ENCODE measurements at regions not wholly inside any gene's neighbourhood (a gene's known extent, or its start where the extent isn't known, plus 50 kb on each side); places are given as distances from the start of the nearest gene placed in this dataset.

DNA sequence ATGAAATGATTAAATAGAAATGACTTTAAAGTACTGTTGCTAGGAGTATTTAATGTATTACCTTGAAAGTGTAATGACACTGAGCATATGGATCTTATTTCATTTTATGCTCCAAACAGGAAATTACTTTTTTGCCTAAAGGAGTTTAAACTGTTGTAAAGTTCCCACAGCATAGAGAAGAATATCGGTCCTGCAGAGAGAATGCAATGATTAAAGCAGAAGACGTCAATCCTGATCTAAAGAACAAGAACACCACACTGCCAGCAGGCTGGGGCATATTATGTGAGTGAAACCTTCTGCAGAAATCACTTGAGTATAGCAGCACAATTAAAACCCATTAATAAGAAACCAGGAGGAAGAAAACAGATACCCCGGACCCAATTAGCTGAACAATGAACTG is 72.8 kb upstream of the CAMK2D start:
- H3K9ac ChIP-seq, result no peak overlapping the region
- no peaks in the 10 kb centered on the region for H3K36me3 ChIP-seq
- H3K4me2 ChIP-seq, result peak overlapping the region in 2 of 11 experiments; percentile 8 to 30; a peak in 2 of 22 replicates
- TF ChIP-seq Cebpa-rat (IDR thresholded peaks at IDR 0.05), result no peak
- peak overlapping the region in 1 of 11 experiments; percentile 37; a peak in 1 of 22 replicates for H3K27ac ChIP-seq
- H3K4me1 ChIP-seq, result peaks cover 38 to 73% (median 49%) of the 10 kb centered on the region in 10 experiments
- H4K20me1 ChIP-seq, result no peaks in the 10 kb centered on the region
- no peaks in the 10 kb centered on the region for H3K9me3 ChIP-seq (replicated peaks in 1 of 11)
- H3K4me3 ChIP-seq, result no peak overlapping the region
- H3K27me3 ChIP-seq, result no peaks in the 10 kb centered on the region

DNA sequence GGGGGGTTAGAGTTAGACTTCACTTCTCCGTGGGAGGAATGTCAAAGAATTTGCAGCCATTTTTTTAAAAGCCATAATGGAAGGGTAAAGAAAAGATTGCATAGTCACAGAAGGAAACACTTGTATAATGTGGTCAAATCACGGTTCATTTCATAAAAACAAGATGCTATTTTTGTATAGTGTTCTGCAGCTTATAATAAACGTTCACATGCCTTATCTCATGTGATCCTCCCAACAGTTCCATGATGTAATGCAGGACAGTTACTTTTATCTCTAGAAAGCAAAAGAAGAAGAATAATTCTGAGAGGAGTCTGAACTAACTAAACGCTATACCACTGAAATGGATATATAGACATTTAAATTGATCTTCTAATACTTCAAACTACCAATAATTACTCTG is 71.3 kb upstream of the CAMK2D start:
- H3K27me3 ChIP-seq, result no peaks in the 10 kb centered on the region
- H3K4me1 ChIP-seq, result peaks cover 32 to 58% (median 40%) of the 10 kb centered on the region in 10 experiments
- H3K27ac ChIP-seq, result peak overlapping the region; percentile 27 to 77 (median 54); a peak in 19 of 22 replicates
- TF ChIP-seq Cebpa-rat (IDR thresholded peaks at IDR 0.05), result no peak
- H3K36me3 ChIP-seq, result no peaks in the 10 kb centered on the region
- peak overlapping the region; percentile 33 to 70 (median 56); a peak in 21 of 22 replicates for H3K4me2 ChIP-seq
- H3K4me3 ChIP-seq, result no peak overlapping the region
- H3K9ac ChIP-seq, result peak overlapping the region in 1 of 11 experiments; percentile 18; a peak in 1 of 22 replicates
- H3K9me3 ChIP-seq (replicated peaks in 1 of 11), result no peaks in the 10 kb centered on the region
- H4K20me1 ChIP-seq, result no peaks in the 10 kb centered on the region

GRCh38 chr4:113831457-113831856 is 69.9 kb upstream of the CAMK2D start:
- Histone ChIP-seq H3K9ac (no peak overlapping the region), H3K27ac (peak overlapping the region in 2 of 11 experiments; percentile 68 to 77; a peak in 3 of 22 replicates), H3K4me1 (peaks cover 22 to 54% (median 30%) of the 10 kb centered on the region in 10 experiments), H3K9me3 (replicated peaks in 1 of 11) (no peaks in the 10 kb centered on the region), H3K4me3 (no peak overlapping the region), H4K20me1 (no peaks in the 10 kb centered on the region), H3K27me3 (no peaks in the 10 kb centered on the region), H3K36me3 (no peaks in the 10 kb centered on the region), H3K4me2 (peak overlapping the region in 9 of 11 experiments; percentile 20 to 70 (median 42); a peak in 9 of 22 replicates)
- TF ChIP-seq Cebpa-rat (IDR thresholded peaks at IDR 0.05), result no peak

DNA sequence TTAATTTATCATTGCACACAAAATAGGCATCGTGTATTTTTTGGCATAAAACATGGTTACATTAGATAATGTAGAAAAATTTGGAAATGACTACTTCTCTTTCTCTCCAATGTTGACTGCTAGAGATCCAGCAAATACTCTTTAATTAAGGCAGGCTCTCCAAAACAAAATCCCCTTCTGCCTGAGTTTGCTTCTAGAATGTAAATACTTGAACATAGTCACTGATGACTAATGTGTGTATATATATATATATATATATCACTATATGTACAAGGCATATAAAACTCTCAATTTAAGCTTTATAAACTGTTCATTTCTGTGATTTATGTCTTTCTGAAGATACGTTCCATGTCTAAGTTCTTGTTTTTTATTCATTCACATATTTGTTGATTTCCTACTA is 67.2 kb upstream of the CAMK2D start:
- peaks cover 40 to 60% (median 45%) of the 10 kb centered on the region in 10 experiments for H3K4me1 ChIP-seq
- no peak overlapping the region for H3K4me2 ChIP-seq
- H3K9me3 ChIP-seq (replicated peaks in 1 of 11), result no peaks in the 10 kb centered on the region
- H3K9ac ChIP-seq, result no peak overlapping the region
- no peaks in the 10 kb centered on the region for H3K36me3 ChIP-seq
- TF ChIP-seq Cebpa-rat (IDR thresholded peaks at IDR 0.05), result no peak
- no peak overlapping the region for H3K27ac ChIP-seq
- H3K27me3 ChIP-seq, result no peaks in the 10 kb centered on the region
- no peaks in the 10 kb centered on the region for H4K20me1 ChIP-seq
- no peak overlapping the region for H3K4me3 ChIP-seq

GRCh38 chr4:113827285-113827684 is 65.7 kb upstream of the CAMK2D start:
- H3K27me3 ChIP-seq, result no peaks in the 10 kb centered on the region
- no peaks in the 10 kb centered on the region for H3K9me3 ChIP-seq (replicated peaks in 1 of 11)
- no peaks in the 10 kb centered on the region for H4K20me1 ChIP-seq
- no peak for TF ChIP-seq Cebpa-rat (IDR thresholded peaks at IDR 0.05)
- no peak overlapping the region for H3K4me3 ChIP-seq
- peak overlapping the region in 1 of 11 experiments; percentile 89; a peak in 3 of 22 replicates for H3K4me2 ChIP-seq
- peaks cover 26 to 60% (median 32%) of the 10 kb centered on the region in 10 experiments for H3K4me1 ChIP-seq
- no peak overlapping the region for H3K27ac ChIP-seq
- no peaks in the 10 kb centered on the region for H3K36me3 ChIP-seq
- H3K9ac ChIP-seq, result no peak overlapping the region

DNA sequence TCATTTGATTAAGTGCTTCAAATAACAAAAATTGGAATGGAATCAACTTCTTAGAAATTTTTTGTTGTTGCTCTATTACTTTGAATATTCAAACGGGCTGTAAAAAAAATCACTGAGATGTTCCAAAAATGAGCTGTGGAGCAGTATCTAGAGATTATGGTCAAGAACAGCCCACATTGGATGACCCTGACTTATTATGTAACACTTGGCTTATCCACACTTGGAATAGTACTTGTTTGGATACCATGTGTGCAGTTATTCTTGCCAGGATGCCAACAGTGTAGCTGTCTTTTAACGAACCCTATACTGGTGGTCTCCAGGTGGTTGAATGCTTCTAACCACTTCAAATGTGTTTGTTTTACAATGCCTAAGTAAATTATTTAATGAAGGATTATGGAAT is 64.9 kb upstream of the CAMK2D start:
- no peaks in the 10 kb centered on the region for H4K20me1 ChIP-seq
- H3K27me3 ChIP-seq, result no peaks in the 10 kb centered on the region

GRCh38 chr4:113825272-113825671 is 63.7 kb upstream of the CAMK2D start:
- Histone ChIP-seq H3K9me3 (replicated peaks in 1 of 11) (no peaks in the 10 kb centered on the region), H3K4me3 (no peak overlapping the region), H3K27me3 (no peaks in the 10 kb centered on the region), H3K9ac (peak overlapping the region in 5 of 11 experiments; percentile 3 to 31 (median 22); a peak in 4 of 22 replicates), H3K27ac (peak overlapping the region in 10 of 11 experiments; percentile 30 to 72 (median 48); a peak in 16 of 22 replicates), H3K4me2 (peak overlapping the region; percentile 48 to 89 (median 75); a peak in 21 of 22 replicates), H4K20me1 (no peaks in the 10 kb centered on the region), H3K36me3 (no peaks in the 10 kb centered on the region), H3K4me1 (peaks cover 20 to 58% (median 24%) of the 10 kb centered on the region in 10 experiments)
- TF ChIP-seq Cebpa-rat (IDR thresholded peaks at IDR 0.05), result no peak

More for the DNA sequence above, 64.9 kb upstream of the CAMK2D start:
- TF ChIP-seq Cebpa-rat (IDR thresholded peaks at IDR 0.05), result no peak
- H3K4me3 ChIP-seq, result no peak overlapping the region
- peaks cover 21 to 55% (median 24%) of the 10 kb centered on the region in 10 experiments for H3K4me1 ChIP-seq
- H3K27ac ChIP-seq, result peak overlapping the region in 2 of 11 experiments; percentile 65 to 72; a peak in 4 of 22 replicates
- no peaks in the 10 kb centered on the region for H3K36me3 ChIP-seq
- H3K9ac ChIP-seq, result no peak overlapping the region
- H3K9me3 ChIP-seq (replicated peaks in 1 of 11), result no peaks in the 10 kb centered on the region
- H3K4me2 ChIP-seq, result peak overlapping the region in 8 of 11 experiments; percentile 48 to 89 (median 62); a peak in 13 of 22 replicates

DNA sequence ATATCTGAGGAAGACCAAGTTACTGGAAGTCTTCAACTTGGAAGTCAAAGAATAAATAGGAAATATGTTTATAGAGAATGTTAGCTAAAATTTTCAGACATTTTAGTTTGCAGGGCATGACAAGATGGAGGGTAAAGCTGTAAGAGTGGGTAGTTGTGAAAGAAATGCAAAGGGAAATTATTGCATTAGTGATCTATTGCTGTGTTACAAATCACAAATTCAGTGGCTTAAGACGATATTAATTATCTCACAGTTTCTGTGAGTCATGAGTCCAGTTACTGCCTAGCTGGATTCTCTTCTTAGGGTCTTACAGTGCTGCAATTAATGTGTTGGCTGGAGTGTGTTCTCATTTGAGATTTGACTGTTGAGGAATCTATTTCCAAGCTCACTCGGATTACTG is 62.9 kb upstream of the CAMK2D start:
- Histone ChIP-seq H3K27me3 (no peaks in the 10 kb centered on the region), H3K27ac (peak overlapping the region in 9 of 11 experiments; percentile 18 to 72 (median 50); a peak in 14 of 22 replicates), H3K4me1 (peaks cover 20 to 63% (median 24%) of the 10 kb centered on the region in 10 experiments), H3K4me2 (peak overlapping the region; percentile 48 to 89 (median 75); a peak in 20 of 22 replicates), H3K9ac (peak overlapping the region in 2 of 11 experiments; percentile 15 to 31; a peak in 2 of 22 replicates), H4K20me1 (no peaks in the 10 kb centered on the region), H3K36me3 (no peaks in the 10 kb centered on the region), H3K4me3 (no peak overlapping the region), H3K9me3 (replicated peaks in 1 of 11) (no peaks in the 10 kb centered on the region)
- no peak for TF ChIP-seq Cebpa-rat (IDR thresholded peaks at IDR 0.05)

GRCh38 chr4:113823291-113823659 is 61.7 kb upstream of the CAMK2D start:
- TF ChIP-seq Cebpa-rat (IDR thresholded peaks at IDR 0.05), result no peak
- Histone ChIP-seq H3K9ac (no peak overlapping the region), H3K27me3 (no peaks in the 10 kb centered on the region), H3K9me3 (replicated peaks in 1 of 11) (no peaks in the 10 kb centered on the region), H3K36me3 (no peaks in the 10 kb centered on the region), H4K20me1 (no peaks in the 10 kb centered on the region), H3K4me1 (peaks cover 20 to 63% (median 24%) of the 10 kb centered on the region in 10 experiments), H3K27ac (peak overlapping the region in 1 of 11 experiments; percentile 5; a peak in 1 of 22 replicates), H3K4me2 (peak overlapping the region in 4 of 11 experiments; percentile 17 to 89 (median 63); a peak in 5 of 22 replicates), H3K4me3 (no peak overlapping the region)

All from BLaER1 treated with 17β-estradiol and CSF1 and Interleukin-3, amounts not matched to agents 10 nM and 100 nM (cell line).